HS-27A (cell line): ENCODE measurements at regions not wholly inside any gene's neighbourhood (a gene's known extent, or its start where the extent isn't known, plus 50 kb on each side); places are given as distances from the start of the nearest gene placed in this dataset.
"Not testable (repeated sequence)": the region's sequence is repeated elsewhere in the genome, so short reads cannot be mapped to it uniquely, and the experiment has no call there.

Source experiments
- DNase-seq: peaks from one replicate; pipeline ENCODE4 v3.0.0-alpha.2; 2012; ENCODE audit warnings: low read depth, missing footprints

GRCh38 chr16:29328528-29328927 lies 78.0 kb downstream of the NPIPB11 start:
- DNase-seq: not testable (repeated sequence)

GRCh38 chr16:29327631-29328408 lies 78.7 kb downstream of the NPIPB11 start:
- not testable (repeated sequence) for DNase-seq

GRCh38 chr16:29326164-29327125 lies 80.1 kb downstream of the NPIPB11 start:
- DNase-seq: not testable (repeated sequence)

- not testable (repeated sequence) for DNase-seq
Measured at GRCh38 chr16:29323725-29324124, 82.8 kb downstream of the NPIPB11 start.

GRCh38 chr16:29321585-29321984 lies 84.9 kb downstream of the NPIPB11 start:
- no peak for DNase-seq

- DNase-seq: no peak
Measured at GRCh38 chr16:29321000-29321393, 85.5 kb downstream of the NPIPB11 start.

GRCh38 chr16:29320274-29320999 lies 86.1 kb downstream of the NPIPB11 start:
- no peak for DNase-seq

GRCh38 chr16:29319726-29320125 lies 86.8 kb downstream of the NPIPB11 start:
- no peak for DNase-seq

- DNase-seq: not testable (repeated sequence)
Measured at GRCh38 chr16:29318561-29318968, 87.9 kb downstream of the NPIPB11 start.

GRCh38 chr16:29318037-29318436 lies 88.5 kb downstream of the NPIPB11 start:
- no peak for DNase-seq

GRCh38 chr16:29317269-29317668 lies 89.2 kb downstream of the NPIPB11 start:
- DNase-seq: no peak

GRCh38 chr16:29316761-29317183 lies 89.7 kb downstream of the NPIPB11 start:
- DNase-seq: no peak

GRCh38 chr16:29315916-29316517 lies 90.5 kb downstream of the NPIPB11 start:
- DNase-seq: no peak

GRCh38 chr16:29315046-29315445 lies 91.5 kb downstream of the NPIPB11 start:
- DNase-seq: no peak

GRCh38 chr16:29314292-29314934 lies 92.1 kb downstream of the NPIPB11 start:
- DNase-seq: no peak

GRCh38 chr16:29313559-29314048 lies 92.9 kb downstream of the NPIPB11 start:
- DNase-seq: no peak

GRCh38 chr16:29312835-29313558 lies 93.5 kb downstream of the NPIPB11 start:
- DNase-seq: no peak

GRCh38 chr16:29312345-29312675 lies 94.2 kb downstream of the NPIPB11 start:
- not testable (repeated sequence) for DNase-seq

GRCh38 chr16:29311461-29312344 lies 94.8 kb downstream of the NPIPB11 start:
- no peak for DNase-seq
